ENCODE measurements at regions not wholly inside any gene's neighbourhood (a gene's known extent, or its start where the extent isn't known, plus 50 kb on each side); places are given as distances from the start of the nearest gene placed in this dataset.

- Histone ChIP-seq H3K36me3 (replicated peaks; ENCODE audit: insufficient read depth, low read length) (no peaks in the 10 kb centered on the region), H2AFZ (ENCODE audit: low read length) (peak overlapping the region; percentile 96), H3K27ac (ENCODE audit: low read length) (no peak overlapping the region), H3K4me3 (ENCODE audit: low read length) (peak overlapping the region; percentile 83), H3K9ac (ENCODE audit: low read length) (peak overlapping the region; percentile 54), H3K79me2 (ENCODE audit: low read length) (no peaks in the 10 kb centered on the region), H3K9me2 (replicated peaks; ENCODE audit: insufficient read depth, low read length) (no peaks in the 10 kb centered on the region), H3K4me1 (ENCODE audit: low read length) (0 out of 2 replicates have a peak, but pooled peaks cover 3% of the 10 kb centered on the region), H3K4me2 (ENCODE audit: low read depth, low read length) (peak overlapping the region; percentile 93), H3K27me3 (replicated peaks; ENCODE audit: insufficient read depth, low read length) (no peaks in the 10 kb centered on the region), H3F3A (ENCODE audit: insufficient read depth, low read length) (no peaks in the 10 kb centered on the region), H3K9me3 (replicated peaks; ENCODE audit: insufficient read depth, low read length) (no peaks in the 10 kb centered on the region), H4K20me1 (ENCODE audit: insufficient read depth, low read length) (no peaks in the 10 kb centered on the region)
- no peak for TF ChIP-seq EZH2phosphoT487 (IDR thresholded peaks at IDR 0.05; ENCODE audit: low read length)
- no peak for TF ChIP-seq CTCF (IDR thresholded peaks at IDR 0.05; ENCODE audit: low read length)
- TF ChIP-seq EZH2 (optimal IDR thresholded peaks at IDR 0.05; ENCODE audit: low read depth, low read length): no peak
- DNase-seq: no peak
These were observed 69.5 kb upstream of the SYT13 start for GRCh38 chr11:45355706-45356041.

GRCh38 chr11:45354976-45355705 lies 69.0 kb upstream of the SYT13 start:
- Histone ChIP-seq H3K27me3 (replicated peaks; ENCODE audit: insufficient read depth, low read length) (no peaks in the 10 kb centered on the region), H4K20me1 (ENCODE audit: insufficient read depth, low read length) (no peaks in the 10 kb centered on the region), H3F3A (ENCODE audit: insufficient read depth, low read length) (no peaks in the 10 kb centered on the region), H3K79me2 (ENCODE audit: low read length) (no peaks in the 10 kb centered on the region), H2AFZ (ENCODE audit: low read length) (peak overlapping the region; percentile 96), H3K4me2 (ENCODE audit: low read depth, low read length) (peak overlapping the region; percentile 93), H3K4me1 (ENCODE audit: low read length) (0 out of 2 replicates have a peak, but pooled peaks cover 3% of the 10 kb centered on the region), H3K4me3 (ENCODE audit: low read length) (peak overlapping the region; percentile 83), H3K27ac (ENCODE audit: low read length) (no peak overlapping the region), H3K36me3 (replicated peaks; ENCODE audit: insufficient read depth, low read length) (no peaks in the 10 kb centered on the region), H3K9me2 (replicated peaks; ENCODE audit: insufficient read depth, low read length) (no peaks in the 10 kb centered on the region), H3K9ac (ENCODE audit: low read length) (peak overlapping the region; percentile 54), H3K9me3 (replicated peaks; ENCODE audit: insufficient read depth, low read length) (no peaks in the 10 kb centered on the region)
- TF ChIP-seq EZH2phosphoT487 (IDR thresholded peaks at IDR 0.05; ENCODE audit: low read length) (no peak), EZH2 (optimal IDR thresholded peaks at IDR 0.05; ENCODE audit: low read depth, low read length) (no peak), CTCF (IDR thresholded peaks at IDR 0.05; ENCODE audit: low read length) (no peak)
- peak; percentile 83 for DNase-seq

DNA sequence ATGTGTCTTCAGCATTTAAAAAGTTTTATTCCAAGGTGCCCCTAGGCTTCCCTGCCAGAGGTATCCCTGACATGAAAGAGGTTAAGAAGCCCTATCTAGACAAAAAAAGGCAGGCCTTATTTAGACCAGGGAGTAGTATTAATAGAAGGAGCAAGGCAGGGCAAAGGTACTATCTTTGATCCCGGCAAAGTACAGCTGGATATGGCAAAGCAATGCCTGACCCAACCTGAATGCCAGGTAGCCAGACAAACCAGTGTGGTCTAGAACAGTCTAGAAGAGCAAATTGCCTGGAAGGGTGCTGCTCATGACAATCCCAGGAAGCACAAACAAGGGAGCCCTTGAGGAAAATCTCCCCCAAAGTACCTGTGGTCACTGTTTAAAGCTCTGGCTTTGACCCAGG lies 62.6 kb upstream of the SYT13 start:
- H3K4me1 ChIP-seq (ENCODE audit: low read length): no peaks in the 10 kb centered on the region
- no peaks in the 10 kb centered on the region for H4K20me1 ChIP-seq (ENCODE audit: insufficient read depth, low read length)
- no peak overlapping the region for H3K9ac ChIP-seq (ENCODE audit: low read length)
- TF ChIP-seq CTCF (IDR thresholded peaks at IDR 0.05; ENCODE audit: low read length): no peak
- no peak for TF ChIP-seq EZH2phosphoT487 (IDR thresholded peaks at IDR 0.05; ENCODE audit: low read length)
- TF ChIP-seq EZH2 (optimal IDR thresholded peaks at IDR 0.05; ENCODE audit: low read depth, low read length): no peak
- no peaks in the 10 kb centered on the region for H3K36me3 ChIP-seq (replicated peaks; ENCODE audit: insufficient read depth, low read length)
- no peak overlapping the region for H2AFZ ChIP-seq (ENCODE audit: low read length)
- H3K4me2 ChIP-seq (ENCODE audit: low read depth, low read length): no peak overlapping the region
- no peak overlapping the region for H3K27ac ChIP-seq (ENCODE audit: low read length)
- no peaks in the 10 kb centered on the region for H3K9me2 ChIP-seq (replicated peaks; ENCODE audit: insufficient read depth, low read length)
- H3K9me3 ChIP-seq (replicated peaks; ENCODE audit: insufficient read depth, low read length): no peaks in the 10 kb centered on the region
- H3K27me3 ChIP-seq (replicated peaks; ENCODE audit: insufficient read depth, low read length): no peaks in the 10 kb centered on the region
- H3K4me3 ChIP-seq (ENCODE audit: low read length): no peak overlapping the region
- DNase-seq: no peak
- H3F3A ChIP-seq (ENCODE audit: insufficient read depth, low read length): no peaks in the 10 kb centered on the region
- no peaks in the 10 kb centered on the region for H3K79me2 ChIP-seq (ENCODE audit: low read length)

Data from MM.1S (cell line).